Posterior vena cava (tissue), 2 donors: ENCODE measurements at regions not wholly inside any gene's neighbourhood (a gene's known extent, or its start where the extent isn't known, plus 50 kb on each side); places are given as distances from the start of the nearest gene placed in this dataset.

Experiments
- DNase-seq: peaks from one replicate; pipeline ENCODE4 v3.0.0-alpha.2; 2020; ENCODE audit warnings: low spot score
- intact Hi-C, 2 donors: fragments of 100-400 bp; cut with DNase I; formaldehyde crosslinking; loops; one replicate each; pipeline versions ENCODE4 v1.14.1 to v1.14.2; 2022 to 2023
- donor health status: DM: yes; HTN: yes; CAD: no.
- donor health status: DM: yes; HTN: yes; CAD: no.

DNA sequence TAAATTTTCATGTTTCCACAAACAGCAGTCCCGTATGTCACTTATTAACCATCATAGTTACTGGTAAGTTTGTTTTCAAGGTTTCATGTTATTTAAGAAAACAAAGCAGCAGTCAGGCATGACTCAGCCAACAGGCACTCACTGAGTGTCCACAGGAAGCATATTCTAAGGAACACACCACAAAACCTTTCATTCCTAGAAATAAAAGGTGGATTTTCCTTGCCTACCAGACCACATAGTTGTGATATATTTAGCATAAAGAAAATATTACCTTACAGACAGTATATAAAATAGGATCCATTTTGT, 143.3 kb upstream of the AVPR1A start:
- intact Hi-C loops: no loop called here
- DNase-seq: no peak

GRCh38 chr12:63292471-63293221, 141.6 kb upstream of the AVPR1A start:
- no peak for DNase-seq
- intact Hi-C loops: no loop called here

DNA sequence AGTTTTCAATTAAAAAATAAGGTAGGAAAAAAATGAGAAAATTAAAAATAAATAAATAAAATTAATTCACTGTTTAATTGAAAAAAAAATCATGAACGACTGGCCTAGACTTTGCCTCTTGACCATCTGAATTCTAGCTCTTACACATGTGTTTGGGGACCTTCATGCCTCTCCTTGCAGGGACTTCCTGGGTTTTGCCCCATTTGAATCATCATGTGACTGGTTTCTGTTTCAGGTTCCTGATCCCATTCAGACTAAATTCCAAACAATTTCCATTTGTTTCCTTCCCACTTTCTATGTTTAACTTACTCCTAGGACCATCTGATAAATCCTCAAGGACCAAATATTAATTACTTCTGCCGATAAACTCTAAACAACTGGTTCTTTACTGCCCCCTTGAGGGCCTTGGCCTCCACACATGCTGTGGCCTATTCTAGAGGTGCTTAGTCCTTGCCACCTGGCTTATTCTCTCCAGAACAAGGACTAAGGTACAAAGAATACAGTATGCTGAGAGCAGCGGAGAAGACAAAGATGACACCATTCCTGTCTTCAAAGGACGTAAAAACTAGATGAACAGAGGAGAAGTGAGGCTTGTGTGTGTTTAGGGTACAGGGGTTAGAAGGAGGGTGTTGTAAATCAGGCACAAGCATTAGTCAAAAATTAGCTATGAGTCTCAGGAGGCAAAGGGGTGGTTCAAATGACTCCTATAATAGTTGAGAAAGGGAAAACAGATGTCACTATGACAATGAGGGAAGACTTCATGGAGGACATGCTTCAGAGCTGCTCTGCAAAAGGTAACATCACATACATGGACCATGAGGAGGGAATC, 125.8 kb upstream of the AVPR1A start:
- no peak for DNase-seq

GRCh38 chr12:63266988-63267387, 116.0 kb upstream of the AVPR1A start:
- no peak for DNase-seq
- intact Hi-C loops: loop anchor here in 1 of 2 donors (2.0 kb wide), 1 partner anchor 18 kb away; no protein-coding TSS in a partner anchor

More for the DNA sequence above, 125.8 kb upstream of the AVPR1A start:
- intact Hi-C loops: no loop called here

- intact Hi-C loops: no loop called here
Measured at GRCh38 chr12:63264629-63265028, 113.6 kb upstream of the AVPR1A start.

DNA sequence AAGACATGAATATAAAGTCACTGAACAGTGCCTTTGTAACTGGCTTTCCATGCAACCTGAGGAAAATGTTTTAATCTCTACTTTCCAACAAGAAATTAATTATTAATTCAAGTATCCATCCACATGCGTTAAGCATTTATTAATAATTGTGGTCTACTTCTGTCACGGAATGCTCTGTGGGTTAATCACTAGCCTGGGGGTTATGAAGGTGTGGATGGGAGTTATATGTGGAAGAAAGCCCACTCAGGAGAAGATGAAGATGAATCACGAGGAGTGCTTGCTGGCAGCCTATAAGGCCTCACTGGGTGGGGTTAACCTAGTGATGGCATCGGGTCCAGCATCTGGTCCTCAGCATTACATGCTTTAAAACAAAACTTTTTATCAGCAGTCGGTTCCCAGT, 99.5 kb upstream of the AVPR1A start:
- DNase-seq: no peak
- intact Hi-C loops: no loop called here

More at GRCh38 chr12:63264629-63265028, 113.6 kb upstream of the AVPR1A start:
- DNase-seq: no peak

DNA sequence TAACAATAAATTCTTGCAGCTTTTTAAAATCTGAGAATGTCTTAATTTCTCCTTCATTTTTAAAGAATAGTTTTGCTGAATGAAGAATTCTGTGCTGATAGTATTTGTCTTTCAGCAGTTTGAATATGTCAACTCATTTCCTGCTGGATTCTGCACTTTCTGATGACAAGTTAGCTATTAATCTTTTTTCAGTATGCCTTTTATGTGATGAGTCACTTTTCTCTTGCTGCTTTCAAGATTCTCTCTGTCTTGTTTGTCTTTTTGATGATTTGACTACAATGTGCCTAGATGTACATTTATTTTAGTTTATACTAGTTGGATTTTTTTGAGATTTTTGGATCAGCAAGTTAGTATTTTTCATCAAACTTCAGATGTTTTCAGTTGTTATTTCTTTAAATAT, 87.9 kb upstream of the AVPR1A start:
- intact Hi-C loops: no loop called here
- DNase-seq: no peak

DNA sequence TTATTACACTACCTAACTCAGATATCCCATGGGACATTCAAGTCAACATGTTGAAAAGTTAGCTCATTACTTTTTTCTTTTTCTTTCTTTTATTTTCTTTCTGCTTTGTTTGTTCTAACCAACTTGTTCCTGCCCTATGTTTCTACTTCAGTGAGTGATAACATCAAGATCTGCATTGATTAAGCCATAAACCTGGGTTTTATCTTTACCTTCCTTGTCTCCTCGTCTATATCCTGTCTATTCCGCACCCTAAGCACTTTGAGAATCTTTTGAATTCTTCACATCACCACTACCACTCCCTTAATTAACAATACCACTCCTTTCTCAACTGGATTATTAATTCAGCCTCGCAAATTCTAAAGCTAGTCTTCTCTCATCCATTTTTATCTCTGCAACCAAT, 81.9 kb upstream of the AVPR1A start:
- no peak for DNase-seq
- intact Hi-C loops: no loop called here

GRCh38 chr12:63228853-63229252, 77.9 kb upstream of the AVPR1A start:
- no peak for DNase-seq
- intact Hi-C loops: no loop called here

GRCh38 chr12:63226792-63227463, 75.9 kb upstream of the AVPR1A start:
- no peak for DNase-seq
- intact Hi-C loops: no loop called here

GRCh38 chr12:63224396-63224795, 73.4 kb upstream of the AVPR1A start:
- no peak for DNase-seq
- intact Hi-C loops: no loop called here

DNA sequence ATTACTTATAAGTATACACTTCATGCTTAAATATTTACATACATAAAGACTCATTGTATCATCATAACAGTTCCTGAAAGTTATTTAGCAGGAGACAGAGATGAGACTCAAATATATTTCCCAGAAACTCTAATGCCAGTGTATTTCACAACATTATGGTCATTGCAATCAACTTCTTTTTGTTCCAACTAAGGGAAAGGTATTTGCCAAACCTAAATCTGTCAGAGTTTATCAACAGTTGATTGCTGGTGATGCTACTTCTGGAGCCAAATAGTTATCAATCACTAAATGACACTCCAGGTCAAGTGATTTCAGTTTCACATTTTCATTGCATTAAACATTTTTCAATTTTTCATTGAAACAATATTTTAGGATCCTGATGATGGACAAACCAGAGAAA, 72.1 kb upstream of the AVPR1A start:
- DNase-seq: no peak
- intact Hi-C loops: no loop called here

DNA sequence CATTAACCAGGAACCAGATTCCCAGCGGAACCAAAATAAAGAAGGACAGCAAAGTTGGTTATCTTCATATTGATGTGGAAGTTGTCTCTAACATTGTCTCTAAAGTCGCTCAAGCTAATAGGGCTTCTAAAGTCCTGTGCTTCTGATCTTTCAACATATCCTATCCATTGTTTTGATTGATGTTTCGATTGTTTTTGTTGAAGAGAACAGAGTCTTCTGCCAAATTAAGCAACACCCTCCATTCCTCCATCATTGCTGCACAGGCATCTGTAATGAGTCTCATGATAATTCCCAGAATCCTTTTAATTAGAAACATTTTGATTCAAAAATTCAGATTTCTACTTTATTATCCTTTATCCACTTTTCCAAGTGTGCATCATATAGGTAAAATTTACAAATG, 71.6 kb upstream of the AVPR1A start:
- no peak for DNase-seq
- intact Hi-C loops: no loop called here

GRCh38 chr12:63220921-63221320, 69.9 kb upstream of the AVPR1A start:
- no peak for DNase-seq
- intact Hi-C loops: loop anchor here in 1 of 2 donors (2.0 kb wide), 1 partner anchor 68 kb away; no protein-coding TSS in a partner anchor

DNA sequence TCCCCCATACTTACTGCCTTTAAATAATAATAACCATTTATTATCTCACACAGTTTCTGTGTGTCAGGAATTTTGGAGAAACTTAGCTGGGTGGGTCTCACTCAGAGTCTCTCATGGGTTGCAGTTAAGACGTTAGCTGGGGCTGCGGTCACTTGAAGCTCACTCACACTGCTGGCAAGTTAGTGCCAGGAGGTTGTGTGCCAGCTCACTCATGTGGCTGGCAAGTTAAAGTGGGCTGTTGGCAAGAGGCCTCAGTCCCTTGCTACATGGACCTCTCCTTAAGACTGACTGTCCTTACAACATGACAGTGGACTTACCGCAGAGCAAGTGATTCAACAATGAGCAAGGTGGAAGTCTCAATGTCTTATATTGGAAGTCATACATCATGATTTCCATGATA, 61.3 kb upstream of the AVPR1A start:
- no peak for DNase-seq
- intact Hi-C loops: no loop called here

GRCh38 chr12:63208956-63209355, 58.0 kb upstream of the AVPR1A start:
- no peak for DNase-seq
- intact Hi-C loops: no loop called here

- DNase-seq: no peak
- intact Hi-C loops: no loop called here
Measured at GRCh38 chr12:63206909-63207308, 55.9 kb upstream of the AVPR1A start.

DNA sequence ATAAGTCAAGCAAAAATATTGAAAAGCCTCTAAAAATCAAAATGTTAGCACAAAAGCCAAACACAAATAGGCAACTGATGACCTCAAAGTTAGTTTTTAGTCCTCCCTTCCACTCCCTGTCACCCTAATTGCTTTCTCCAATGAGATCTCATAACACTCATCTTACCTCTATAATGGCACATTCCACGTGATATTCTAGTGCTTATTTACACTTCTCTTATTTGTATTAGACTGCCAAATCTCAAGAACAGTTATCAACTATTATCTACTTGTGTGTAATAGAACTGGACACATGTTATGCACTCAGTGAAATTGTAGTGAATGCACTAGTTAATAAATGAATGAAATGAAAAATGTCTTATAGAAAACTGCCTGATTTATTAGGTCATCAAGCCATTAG, 55.5 kb upstream of the AVPR1A start:
- intact Hi-C loops: no loop called here
- DNase-seq: no peak
